ENCODE measurements at regions not wholly inside any gene's neighbourhood (a gene's known extent, or its start where the extent isn't known, plus 50 kb on each side); places are given as distances from the start of the nearest gene placed in this dataset.
"Not testable (repeated sequence)": the region's sequence is repeated elsewhere in the genome, so short reads cannot be mapped to it uniquely, and the experiment has no call there.

GRCh38 chr21:20902998-20903397 is 95.2 kb upstream of the NCAM2 start:
- no peak for DNase-seq
- no peaks in the 10 kb centered on the region for H3K9me3 ChIP-seq
- no peaks in the 10 kb centered on the region for H3K27me3 ChIP-seq
- in situ Hi-C loops (cut with MboI; ENCODE audit: low sequenced_read_pairs in 4 of 4) (loop anchor here in 1 of 4 donors (25.0 kb wide), 1 partner anchor 91 kb away; no protein-coding TSS in a partner anchor), intact Hi-C loops (cut with DNase I; ENCODE audit: low total_unique reads) (no loop called here)
- no peak overlapping the region for H3K27ac ChIP-seq
- TF ChIP-seq CTCF (IDR thresholded peaks at IDR 0.05 in 4 of 5, conservative IDR thresholded peaks at IDR 0.05 in 1 of 5) (no peak), POLR2A (IDR thresholded peaks at IDR 0.05) (no peak)
- H3K4me1 ChIP-seq = no peaks in the 10 kb centered on the region
- no peaks in the 10 kb centered on the region for H3K36me3 ChIP-seq
- no peak overlapping the region for H3K4me3 ChIP-seq
- ATAC-seq = no peak

- DNase-seq; H3K27me3 ChIP-seq; H3K27ac ChIP-seq; ATAC-seq; intact Hi-C loops (cut with DNase I; ENCODE audit: low total_unique reads); H3K36me3 ChIP-seq; in situ Hi-C loops (cut with MboI; ENCODE audit: low sequenced_read_pairs in 4 of 4); H3K9me3 ChIP-seq; H3K4me3 ChIP-seq; H3K4me1 ChIP-seq: not testable (repeated sequence)
Measured at GRCh38 chr21:20927555-20927954, 70.7 kb upstream of the NCAM2 start.

- no peaks in the 10 kb centered on the region for H3K9me3 ChIP-seq
- no peak for ATAC-seq
- TF ChIP-seq CTCF (IDR thresholded peaks at IDR 0.05 in 4 of 5, conservative IDR thresholded peaks at IDR 0.05 in 1 of 5) (no peak), POLR2A (IDR thresholded peaks at IDR 0.05) (no peak)
- no peak overlapping the region for H3K4me3 ChIP-seq
- no peaks in the 10 kb centered on the region for H3K36me3 ChIP-seq
- H3K27ac ChIP-seq = no peak overlapping the region
- in situ Hi-C loops (cut with MboI; ENCODE audit: low sequenced_read_pairs in 4 of 4) = no loop called here
- no peaks in the 10 kb centered on the region for H3K4me1 ChIP-seq
- no peaks in the 10 kb centered on the region for H3K27me3 ChIP-seq
- intact Hi-C loops (cut with DNase I; ENCODE audit: low total_unique reads) = no loop called here
- no peak for DNase-seq
Measured at GRCh38 chr21:20942523-20942922, 55.7 kb upstream of the NCAM2 start.

- TF ChIP-seq POLR2A (IDR thresholded peaks at IDR 0.05) (no peak), CTCF (IDR thresholded peaks at IDR 0.05 in 4 of 5, conservative IDR thresholded peaks at IDR 0.05 in 1 of 5) (no peak)
- H3K4me1 ChIP-seq = no peaks in the 10 kb centered on the region
- no peaks in the 10 kb centered on the region for H3K9me3 ChIP-seq
- no peaks in the 10 kb centered on the region for H3K27me3 ChIP-seq
- H3K4me3 ChIP-seq = no peak overlapping the region
- in situ Hi-C loops (cut with MboI; ENCODE audit: low sequenced_read_pairs in 4 of 4) = no loop called here
- intact Hi-C loops (cut with DNase I; ENCODE audit: low total_unique reads) = no loop called here
- no peak overlapping the region for H3K27ac ChIP-seq
- ATAC-seq (no peak), DNase-seq (no peak)
- H3K36me3 ChIP-seq = no peaks in the 10 kb centered on the region
Measured at GRCh38 chr21:20943561-20943997, 54.6 kb upstream of the NCAM2 start.

GRCh38 chr21:20944139-20944538 is 54.1 kb upstream of the NCAM2 start:
- H3K27ac ChIP-seq = no peak overlapping the region
- no peaks in the 10 kb centered on the region for H3K4me1 ChIP-seq
- ATAC-seq (no peak), DNase-seq (no peak)
- H3K36me3 ChIP-seq = no peaks in the 10 kb centered on the region
- no peak for TF ChIP-seq CTCF (IDR thresholded peaks at IDR 0.05 in 4 of 5, conservative IDR thresholded peaks at IDR 0.05 in 1 of 5)
- TF ChIP-seq POLR2A (IDR thresholded peaks at IDR 0.05) = no peak
- intact Hi-C loops (cut with DNase I; ENCODE audit: low total_unique reads) (no loop called here), in situ Hi-C loops (cut with MboI; ENCODE audit: low sequenced_read_pairs in 4 of 4) (no loop called here)
- no peaks in the 10 kb centered on the region for H3K27me3 ChIP-seq
- no peak overlapping the region for H3K4me3 ChIP-seq
- H3K9me3 ChIP-seq = no peaks in the 10 kb centered on the region

Measured in gastrocnemius medialis (tissue), 4 donors.